ENCODE measurements at regions not wholly inside any gene's neighbourhood (a gene's known extent, or its start where the extent isn't known, plus 50 kb on each side); places are given as distances from the start of the nearest gene placed in this dataset.

DNA sequence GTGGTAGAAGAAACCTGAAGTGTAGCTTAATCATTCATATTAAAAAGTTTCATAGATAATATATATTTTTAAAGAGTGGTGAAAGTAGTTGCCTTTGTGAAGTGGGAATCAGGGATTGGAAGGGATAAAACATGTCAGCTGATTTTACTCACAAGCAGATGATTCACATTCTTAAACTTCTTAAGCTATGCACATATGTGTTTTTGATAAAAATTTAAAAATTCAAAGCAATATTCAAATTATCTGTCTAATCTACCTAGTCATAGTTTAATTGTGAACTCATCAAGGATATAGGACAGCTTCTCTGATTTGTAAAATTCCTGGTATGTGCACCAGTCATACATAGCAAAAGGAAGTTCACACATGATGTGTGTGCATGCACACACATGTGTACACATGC, 520.6 kb upstream of the PITX2 start:
- H2BK15ac ChIP-seq (ENCODE audit: low read length) = no peak overlapping the region
- H2AFZ ChIP-seq (ENCODE audit: low read length) = no peak overlapping the region
- H2BK5ac ChIP-seq (ENCODE audit: low read depth, low read length) = no peak overlapping the region
- no peak overlapping the region for H3K27ac ChIP-seq (ENCODE audit: low read depth, low read length)
- ChIA-PET POLR2A (ENCODE audit: partially characterized antibody) (no interaction called here), CTCF (ENCODE audit: partially characterized antibody) (interaction anchor here (1.1 to 2.2 kb wide), 3 partner anchors 139 to 332 kb away, joined by 3 to 5 read pairs (median 3); no protein-coding TSS in a partner anchor)
- H3K4ac ChIP-seq (replicated peaks; ENCODE audit: insufficient read length, low read depth, low read length) = no peak overlapping the region
- no peak overlapping the region for H2BK20ac ChIP-seq (ENCODE audit: low read length)
- H3K27me3 ChIP-seq (replicated peaks in 1 of 4; ENCODE audit: control insufficient read depth in 3 of 4, extremely low read depth in 1 of 4, insufficient read depth in 3 of 4, low read length in 3 of 4) = no peaks in the 10 kb centered on the region
- no peaks in the 10 kb centered on the region for H3K4me1 ChIP-seq (replicated peaks in 1 of 4; ENCODE audit: control insufficient read depth in 3 of 4, insufficient read depth in 4 of 4, low read length in 3 of 4)
- H3K36me3 ChIP-seq (ENCODE audit: control insufficient read depth in 2 of 4, insufficient read depth in 4 of 4, low read length in 3 of 4) = no peaks in the 10 kb centered on the region
- H3K23me2 ChIP-seq (ENCODE audit: low read depth, low read length) = no peaks in the 10 kb centered on the region
- H3K9ac ChIP-seq (replicated peaks in 1 of 4; ENCODE audit: extremely low read depth in 1 of 4, low read depth in 3 of 4, low read length in 3 of 4) = no peak overlapping the region
- H4K20me1 ChIP-seq (replicated peaks in 1 of 2; ENCODE audit: control insufficient read depth in 1 of 2, insufficient read depth in 2 of 2, low read length in 2 of 2) = no peaks in the 10 kb centered on the region
- no peak overlapping the region for H4K5ac ChIP-seq (ENCODE audit: insufficient read length, low read depth, low read length)
- no peak overlapping the region for H3K4me2 ChIP-seq (ENCODE audit: insufficient read depth in 1 of 2, low read depth in 2 of 2, low read length in 2 of 2)
- no peak overlapping the region for H2AK5ac ChIP-seq (ENCODE audit: low read depth, low read length)
- H3K79me1 ChIP-seq (ENCODE audit: low read depth, low read length) = no peaks in the 10 kb centered on the region
- H3K23ac ChIP-seq (ENCODE audit: insufficient read length) = no peak overlapping the region
- no peak overlapping the region for H3K56ac ChIP-seq (replicated peaks; ENCODE audit: insufficient read length, low read depth, low read length)
- no peak overlapping the region for H3K18ac ChIP-seq (ENCODE audit: extremely low read depth, low read length)
- FAIRE-seq (no peak), DNase-seq (ENCODE audit: low read depth in 1 of 2, low spot score in 2 of 2) (no peak)
- H3K9me3 ChIP-seq (ENCODE audit: insufficient read depth in 2 of 2, low read depth in 1 of 2, low read length in 1 of 2) = no peaks in the 10 kb centered on the region
- H2BK12ac ChIP-seq (ENCODE audit: low read depth, low read length) = no peak overlapping the region
- no peak overlapping the region for H2BK120ac ChIP-seq (replicated peaks; ENCODE audit: low read depth, low read length)
- no peaks in the 10 kb centered on the region for H3K79me2 ChIP-seq (ENCODE audit: control insufficient read depth in 1 of 2, insufficient read depth in 2 of 2, low read length in 2 of 2)
- no peak overlapping the region for H3K4me3 ChIP-seq (ENCODE audit: extremely low read depth in 1 of 4, insufficient read depth in 2 of 4, low read depth in 3 of 4, low read length in 4 of 4)
- no peak overlapping the region for H4K91ac ChIP-seq (replicated peaks; ENCODE audit: insufficient read length, low read length)
- no peak overlapping the region for H4K8ac ChIP-seq (ENCODE audit: extremely low read depth, insufficient read depth, low read length)
- no peak overlapping the region for H3K14ac ChIP-seq (ENCODE audit: insufficient read length)
- TF ChIP-seq SIN3A (conservative IDR thresholded peaks at IDR 0.05 in 1 of 2, IDR thresholded peaks at IDR 0.05 in 1 of 2; ENCODE audit: low read depth in 1 of 2, low read length in 2 of 2) = no peak
- TF ChIP-seq POLR2A (IDR thresholded peaks at IDR 0.05; ENCODE audit: control extremely low read depth in 1 of 2, low read depth in 2 of 2, low read length in 2 of 2) = no peak
- TF ChIP-seq, protein P1, sequence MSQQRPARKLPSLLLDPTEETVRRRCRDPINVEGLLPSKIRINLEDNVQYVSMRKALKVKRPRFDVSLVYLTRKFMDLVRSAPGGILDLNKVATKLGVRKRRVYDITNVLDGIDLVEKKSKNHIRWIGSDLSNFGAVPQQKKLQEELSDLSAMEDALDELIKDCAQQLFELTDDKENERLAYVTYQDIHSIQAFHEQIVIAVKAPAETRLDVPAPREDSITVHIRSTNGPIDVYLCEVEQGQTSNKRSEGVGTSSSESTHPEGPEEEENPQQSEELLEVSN (IDR thresholded peaks at IDR 0.05) = no peak
- no peak for TF ChIP-seq TCF12 (IDR thresholded peaks at IDR 0.05; ENCODE audit: low read depth, low read length)
- no peak for TF ChIP-seq CBX8 (IDR thresholded peaks at IDR 0.05; ENCODE audit: borderline replicate concordance, low read depth, low read length)
- no peak for TF ChIP-seq RXRA (IDR thresholded peaks at IDR 0.05; ENCODE audit: insufficient read depth, low read depth, low read length)
